H1 (cell line): ENCODE measurements at regions not wholly inside any gene's neighbourhood (a gene's known extent, or its start where the extent isn't known, plus 50 kb on each side); places are given as distances from the start of the nearest gene placed in this dataset.
A peak's percentile ranks its signal among the peaks of the same experiment; 100 is the strongest.
"Not testable (repeated sequence)": the region's sequence is repeated elsewhere in the genome, so short reads cannot be mapped to it uniquely, and the experiment has no call there.

Source experiments
- CTCF ChIA-PET: fragments of 300-600 bp; sonication (Branson Sonifier 250); formaldehyde crosslinking; loops from one replicate; lab custom pipeline; 2021; ENCODE audit not compliant: partially characterized antibody; lab: Charles Lee
- POLR2A ChIA-PET: fragments of 300-600 bp; sonication (Branson Sonifier 250); formaldehyde crosslinking; loops from one replicate; lab custom pipeline; 2021; ENCODE audit warnings: inconsistent platforms; ENCODE audit not compliant: partially characterized antibody; lab: Charles Lee
- DNase-seq, 2 experiments: peaks; one replicate each; pipeline versions ENCODE4 v3.0.0 to v3.0.0-alpha.2; 2010 to 2022; ENCODE audit warnings: low spot score in 2 of 2, low read depth in 1 of 2, mixed read lengths in 1 of 2
- FAIRE-seq: peaks from 2 replicates; lab custom pipeline; 2011; peaks lifted over from hg19 to GRCh38; lab: Jason Lieb, UNC
- H2AFZ ChIP-seq: 2 replicates; pipeline ENCODE4 v1.8.1; 2012; ENCODE audit warnings: low read length, inconsistent platforms
- H2AK5ac ChIP-seq: 2 replicates; pipeline ENCODE4 v1.6.1; 2013; ENCODE audit warnings: low read depth, low read length
- H2BK120ac ChIP-seq: replicated peaks from 2 replicates; pipeline ENCODE3; 2013; ENCODE audit warnings: low read depth, low read length, inconsistent platforms
- H2BK12ac ChIP-seq: 2 replicates; pipeline ENCODE4 v1.6.1; 2013; ENCODE audit warnings: low read depth, low read length
- H2BK15ac ChIP-seq: 2 replicates; pipeline ENCODE4 v1.6.1; 2013; ENCODE audit warnings: low read length
- H2BK20ac ChIP-seq: 2 replicates; pipeline ENCODE4 v1.6.1; 2013; ENCODE audit warnings: low read length
- H2BK5ac ChIP-seq: 2 replicates; pipeline ENCODE4 v1.6.1; 2013; ENCODE audit warnings: low read depth, low read length
- H3K14ac ChIP-seq: 2 replicates; pipeline ENCODE4 v1.6.1; 2013; ENCODE audit warnings: inconsistent platforms; ENCODE audit not compliant: insufficient read length
- H3K18ac ChIP-seq: 2 replicates; pipeline ENCODE4 v1.6.1; 2013; ENCODE audit warnings: low read length; ENCODE audit errors: extremely low read depth
- H3K23ac ChIP-seq: 2 replicates; pipeline ENCODE4 v1.6.1; 2013; ENCODE audit warnings: inconsistent platforms; ENCODE audit not compliant: insufficient read length
- H3K23me2 ChIP-seq: 2 replicates; pipeline ENCODE4 v1.6.1; 2013; ENCODE audit warnings: low read depth, low read length
- H3K27ac ChIP-seq: 2 replicates; pipeline ENCODE4 v1.6.1; 2011; ENCODE audit warnings: low read depth, low read length, inconsistent platforms
- H3K27me3 ChIP-seq, 4 experiments: replicated peaks in 1 of 4; 1 replicate in 1 of 4; 2 replicates in 3 of 4; pipeline versions ENCODE4 v1.6.1 to v1.8.1; 2011 to 2013; ENCODE audit warnings: low read length in 3 of 4, mild to moderate bottlenecking in 3 of 4, inconsistent platforms in 2 of 4, mixed read lengths in 2 of 4, moderate library complexity in 1 of 4; ENCODE audit not compliant: control insufficient read depth in 3 of 4, insufficient read depth in 3 of 4; ENCODE audit errors: extremely low read depth in 1 of 4
- H3K36me3 ChIP-seq, 4 experiments: 2 replicates each; pipeline versions ENCODE4 v1.6.1 to v1.8.1; 2011 to 2013; ENCODE audit warnings: mild to moderate bottlenecking in 4 of 4, low read length in 3 of 4, moderate library complexity in 2 of 4, control low read depth in 1 of 4, inconsistent platforms in 1 of 4; ENCODE audit not compliant: insufficient read depth in 4 of 4, control insufficient read depth in 2 of 4
- H3K4ac ChIP-seq: replicated peaks from 2 replicates; pipeline ENCODE3; 2013; ENCODE audit warnings: low read length, low read depth, mixed read lengths, inconsistent platforms; ENCODE audit not compliant: insufficient read length
- H3K4me1 ChIP-seq, 4 experiments: replicated peaks in 1 of 4; 1 replicate in 1 of 4; 2 replicates in 3 of 4; pipeline versions ENCODE4 v1.6.1 to v1.8.1; 2011 to 2013; ENCODE audit warnings: low read length in 3 of 4, inconsistent platforms in 2 of 4, mixed read lengths in 1 of 4; ENCODE audit not compliant: insufficient read depth in 4 of 4, control insufficient read depth in 3 of 4
- H3K4me2 ChIP-seq, 2 experiments: 2 replicates each; pipeline versions ENCODE4 v1.6.1 to v1.8.1; 2011 to 2013; ENCODE audit warnings: low read depth in 2 of 2, low read length in 2 of 2, control low read depth in 1 of 2, inconsistent platforms in 1 of 2, mild to moderate bottlenecking in 1 of 2; ENCODE audit not compliant: insufficient read depth in 1 of 2
- H3K4me3 ChIP-seq, 4 experiments: fragments of 200-600, 300-600 bp in 1 of 4; sonication (generic), shearing (Covaris generic), sonication (Bioruptor Twin) in 1 of 4; 2 replicates each; pipeline versions ENCODE4 v1.5.1 to v1.8.1; 2011 to 2016; ENCODE audit warnings: low read length in 4 of 4, low read depth in 3 of 4, control low read depth in 2 of 4, inconsistent platforms in 2 of 4, mild to moderate bottlenecking in 2 of 4, mixed read lengths in 1 of 4, moderate library complexity in 1 of 4; ENCODE audit not compliant: insufficient read depth in 2 of 4; ENCODE audit errors: extremely low read depth in 1 of 4
- H3K56ac ChIP-seq: replicated peaks from 2 replicates; pipeline ENCODE3; 2013; ENCODE audit warnings: low read depth, mild to moderate bottlenecking, mixed read lengths, low read length, inconsistent platforms; ENCODE audit not compliant: insufficient read length
- H3K79me1 ChIP-seq: 2 replicates; pipeline ENCODE4 v1.6.1; 2013; ENCODE audit warnings: low read depth, low read length, control low read depth
- H3K79me2 ChIP-seq, 2 experiments: 2 replicates each; pipeline versions ENCODE4 v1.6.1 to v1.8.1; 2012 to 2013; ENCODE audit warnings: low read length in 2 of 2, mild to moderate bottlenecking in 2 of 2, inconsistent platforms in 1 of 2; ENCODE audit not compliant: insufficient read depth in 2 of 2, control insufficient read depth in 1 of 2
- H3K9ac ChIP-seq, 4 experiments: replicated peaks in 1 of 4; 1 replicate in 1 of 4; 2 replicates in 3 of 4; pipeline versions ENCODE4 v1.6.1 to v1.8.1; 2011 to 2013; ENCODE audit warnings: low read depth in 3 of 4, low read length in 3 of 4, control low read depth in 2 of 4, mild to moderate bottlenecking in 2 of 4, moderate library complexity in 2 of 4, inconsistent platforms in 1 of 4; ENCODE audit errors: extremely low read depth in 1 of 4
- H3K9me3 ChIP-seq, 2 experiments: 2 replicates each; pipeline versions ENCODE4 v1.6.1 to v1.8.1; 2012 to 2013; ENCODE audit warnings: mild to moderate bottlenecking in 2 of 2, moderate library complexity in 2 of 2, control low read depth in 1 of 2, inconsistent platforms in 1 of 2, low read depth in 1 of 2, low read length in 1 of 2, mixed read lengths in 1 of 2; ENCODE audit not compliant: insufficient read depth in 2 of 2
- H4K20me1 ChIP-seq, 2 experiments: replicated peaks in 1 of 2; 2 replicates each; pipeline versions ENCODE3 to v1.8.1; 2011 to 2013; ENCODE audit warnings: inconsistent platforms in 2 of 2, low read length in 2 of 2, mild to moderate bottlenecking in 1 of 2; ENCODE audit not compliant: insufficient read depth in 2 of 2, control insufficient read depth in 1 of 2
- H4K5ac ChIP-seq: 2 replicates; pipeline ENCODE4 v1.6.1; 2013; ENCODE audit warnings: low read length, low read depth, mixed read lengths, inconsistent platforms; ENCODE audit not compliant: insufficient read length
- H4K8ac ChIP-seq: 2 replicates; pipeline ENCODE4 v1.8.0; 2013; ENCODE audit warnings: mild to moderate bottlenecking, moderate library complexity, low read length, inconsistent platforms; ENCODE audit not compliant: insufficient read depth; ENCODE audit errors: extremely low read depth
- H4K91ac ChIP-seq: replicated peaks from 2 replicates; pipeline ENCODE3; 2013; ENCODE audit warnings: low read length, mixed read lengths, inconsistent platforms; ENCODE audit not compliant: insufficient read length
- HDAC2 ChIP-seq, 2 experiments: fragments of 300-600 bp in 1 of 2; sonication (generic) in 1 of 2; IDR thresholded peaks; 2 replicates each; pipeline ENCODE4 v1.6.1; 2011 to 2012; ENCODE audit warnings: low read depth in 2 of 2, low read length in 2 of 2, mild to moderate bottlenecking in 2 of 2, moderate library complexity in 2 of 2, borderline replicate concordance in 1 of 2, inconsistent platforms in 1 of 2
- KDM4A ChIP-seq: IDR thresholded peaks from one replicate; pipeline ENCODE4 v1.7.1; 2012; ENCODE audit warnings: low read depth, mild to moderate bottlenecking, moderate library complexity, low read length, inconsistent platforms; ENCODE audit not compliant: severe bottlenecking
- PHF8 ChIP-seq: fragments of 200-600 bp; sonication (generic); conservative IDR thresholded peaks from 2 replicates; pipeline ENCODE4 v1.7.1; 2012; ENCODE audit warnings: low read depth, mild to moderate bottlenecking, inconsistent platforms, low read length, moderate library complexity
- RBBP5 ChIP-seq: IDR thresholded peaks from 2 replicates; pipeline ENCODE4 v1.7.1; 2012; ENCODE audit warnings: low read depth, mild to moderate bottlenecking, inconsistent platforms, low read length, moderate library complexity, borderline replicate concordance
- SIN3A ChIP-seq, 2 experiments: IDR thresholded peaks in 1 of 2; conservative IDR thresholded peaks in 1 of 2; 2 replicates each; pipeline ENCODE4 v1.6.1; 2011 to 2012; ENCODE audit warnings: low read length in 2 of 2, improper control_type of control experiment in 1 of 2, low read depth in 1 of 2, mild to moderate bottlenecking in 1 of 2
- WGBS, 2 experiments: shearing (Covaris generic) in 1 of 2; methylation state at CpG; one replicate each; pipeline versions ENCODE4 v1.1.6 to v1.1.7; 2013 to 2015; ENCODE audit warnings: low lambda C conversion rate in 2 of 2, mixed read lengths in 2 of 2, inconsistent platforms in 1 of 2, low coverage in 1 of 2, missing lambda C conversion rate in 1 of 2; ENCODE audit not compliant: insufficient replicate concordance in 2 of 2, insufficient coverage in 1 of 2, insufficient read length in 1 of 2; ENCODE audit errors: extremely low coverage in 1 of 2, missing lambda C conversion rate in 1 of 2; 5-methylcytosine and 5-hydroxymethylcytosine counted together
- TF ChIP-seq, protein P1 (sequence below): IDR thresholded peaks from 2 replicates; pipeline ENCODE4 v1.6.1; 2012; ENCODE audit warnings: inconsistent platforms

GRCh38 chr9:85805134-85806005 lies 63.6 kb upstream of the AGTPBP1 start:
- CTCF ChIA-PET, H3K4me1 ChIP-seq: not testable (repeated sequence)
- WGBS, 2 experiments: 2% methylated on average over 16 of the region's 111 CpGs; no CpG with 5 or more reads in 1 of the 2 experiments

More at GRCh38 chr9:85805134-85806005, 63.6 kb upstream of the AGTPBP1 start:
- Histone ChIP-seq H3K4me3 (peak overlapping the region; percentile 38 to 75 (median 61)), H2AFZ (0 out of 2 replicates have a peak overlapping the region, but pooled peaks have one; percentile 10), H3K9ac (peak overlapping the region in 3 of 4 experiments; percentile 54 to 70 (median 58); a peak in 4 of 7 replicates), H3K18ac (0 out of 2 replicates have a peak overlapping the region, but pooled peaks have one; percentile 36), H3K4me2 (peak overlapping the region; percentile 64 to 72)
- H3K27ac ChIP-seq, H2BK20ac ChIP-seq, H3K23me2 ChIP-seq, H3K4ac ChIP-seq, FAIRE-seq, H4K8ac ChIP-seq, H3K36me3 ChIP-seq, H3K79me1 ChIP-seq, H4K91ac ChIP-seq, H3K23ac ChIP-seq, H2BK120ac ChIP-seq, H2BK12ac ChIP-seq, H3K56ac ChIP-seq, H3K14ac ChIP-seq, H3K79me2 ChIP-seq, H3K9me3 ChIP-seq, H2AK5ac ChIP-seq, H2BK5ac ChIP-seq, H2BK15ac ChIP-seq, H3K27me3 ChIP-seq, H4K20me1 ChIP-seq, H4K5ac ChIP-seq: not testable (repeated sequence)
- POLR2A ChIA-PET: interaction anchor here (0.7 kb wide), 2 partner anchors 135 to 224 kb away, joined by 3 read pairs; no protein-coding TSS in a partner anchor
- DNase-seq: peak; percentile 21 to 86
- TF ChIP-seq PHF8: 0 out of 2 replicates have a peak, but pooled peaks have one; percentile 40
- TF ChIP-seq KDM4A: peak; percentile 51
- 0 out of 4 replicates have a peak, but pooled peaks of 1 of the 2 experiments have one; percentile 12 for TF ChIP-seq SIN3A (conservative IDR thresholded peaks at IDR 0.05 in 1 of 2, IDR thresholded peaks at IDR 0.05 in 1 of 2; ENCODE audit: low read depth in 1 of 2, low read length in 2 of 2)
- TF ChIP-seq, protein P1, sequence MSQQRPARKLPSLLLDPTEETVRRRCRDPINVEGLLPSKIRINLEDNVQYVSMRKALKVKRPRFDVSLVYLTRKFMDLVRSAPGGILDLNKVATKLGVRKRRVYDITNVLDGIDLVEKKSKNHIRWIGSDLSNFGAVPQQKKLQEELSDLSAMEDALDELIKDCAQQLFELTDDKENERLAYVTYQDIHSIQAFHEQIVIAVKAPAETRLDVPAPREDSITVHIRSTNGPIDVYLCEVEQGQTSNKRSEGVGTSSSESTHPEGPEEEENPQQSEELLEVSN: 0 out of 2 replicates have a peak, but pooled peaks have one; percentile 30
- TF ChIP-seq RBBP5: peak; percentile 80; the same call in 1 of the 2 replicates
- 0 out of 4 replicates have a peak, but pooled peaks of 1 of the 2 experiments have one; percentile 33 for TF ChIP-seq HDAC2 (IDR thresholded peaks at IDR 0.05; ENCODE audit: borderline replicate concordance in 1 of 2, low read depth in 2 of 2, low read length in 2 of 2)
